ENCODE measurements at regions not wholly inside any gene's neighbourhood (a gene's known extent, or its start where the extent isn't known, plus 50 kb on each side); places are given as distances from the start of the nearest gene placed in this dataset.

- DNase-seq (no peak), ATAC-seq (ENCODE audit: low read depth) (no peak)
- H3K56ac ChIP-seq (ENCODE audit: extremely low read depth, insufficient read depth, low read length) = no peak overlapping the region
- dilution Hi-C loops (cut with HindIII; ENCODE audit: low sequenced_read_pairs, unreplicated experiment) (no loop called here), in situ Hi-C loops (cut with MboI; ENCODE audit: low sequenced_read_pairs) (no loop called here), intact Hi-C loops (cut with micrococcal nuclease) (no loop called here)
- H3K9me1 ChIP-seq (ENCODE audit: insufficient read depth, low read length) = no peaks in the 10 kb centered on the region
- H3K4me3 ChIP-seq (ENCODE audit: insufficient read depth, low read depth, low read length) = no peak overlapping the region
- H3K9me3 ChIP-seq (ENCODE audit: control insufficient read depth, insufficient read depth, low read length) = peaks cover 43% of the 10 kb centered on the region
- H3K36me3 ChIP-seq (ENCODE audit: control insufficient read depth, insufficient read depth, low read length) = no peaks in the 10 kb centered on the region
- H3K4ac ChIP-seq (ENCODE audit: low read depth, low read length) = no peak overlapping the region
- no peak overlapping the region for H2BK5ac ChIP-seq (ENCODE audit: low read depth, low read length, poor library complexity, severe bottlenecking)
- no peak overlapping the region for H2BK20ac ChIP-seq (ENCODE audit: low read depth, low read length)
- TF ChIP-seq MAFK (IDR thresholded peaks at IDR 0.05; ENCODE audit: low read depth, low read length) = no peak
- TF ChIP-seq, protein P1, sequence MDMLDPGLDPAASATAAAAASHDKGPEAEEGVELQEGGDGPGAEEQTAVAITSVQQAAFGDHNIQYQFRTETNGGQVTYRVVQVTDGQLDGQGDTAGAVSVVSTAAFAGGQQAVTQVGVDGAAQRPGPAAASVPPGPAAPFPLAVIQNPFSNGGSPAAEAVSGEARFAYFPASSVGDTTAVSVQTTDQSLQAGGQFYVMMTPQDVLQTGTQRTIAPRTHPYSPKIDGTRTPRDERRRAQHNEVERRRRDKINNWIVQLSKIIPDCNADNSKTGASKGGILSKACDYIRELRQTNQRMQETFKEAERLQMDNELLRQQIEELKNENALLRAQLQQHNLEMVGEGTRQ (IDR thresholded peaks at IDR 0.05; ENCODE audit: low read depth, low read length) = no peak
- no peak for TF ChIP-seq RAD21 (IDR thresholded peaks at IDR 0.05; ENCODE audit: low read length)
- no peak for TF ChIP-seq SMC3 (IDR thresholded peaks at IDR 0.05; ENCODE audit: low read depth, low read length)
- TF ChIP-seq BHLHE40 (IDR thresholded peaks at IDR 0.05; ENCODE audit: low read depth, low read length) = no peak
- no peak for TF ChIP-seq MAZ (IDR thresholded peaks at IDR 0.05; ENCODE audit: borderline replicate concordance, low read depth, low read length)
- no peak for TF ChIP-seq CEBPB (IDR thresholded peaks at IDR 0.05; ENCODE audit: low read depth, low read length)
- TF ChIP-seq ELK1 (IDR thresholded peaks at IDR 0.05; ENCODE audit: borderline replicate concordance, low read depth, low read length) = no peak
- TF ChIP-seq CHD1 (IDR thresholded peaks at IDR 0.05; ENCODE audit: low read depth, low read length) = no peak
- TF ChIP-seq MXI1 (IDR thresholded peaks at IDR 0.05; ENCODE audit: borderline replicate concordance, low read depth, low read length) = no peak
- no peak overlapping the region for H4K8ac ChIP-seq (ENCODE audit: low read depth in 2 of 2, low read length in 2 of 2)
- H4K20me1 ChIP-seq (ENCODE audit: insufficient read depth, low read length) = no peaks in the 10 kb centered on the region
- no peak overlapping the region for H3K23ac ChIP-seq (ENCODE audit: low read depth, low read length)
- no peak overlapping the region for H3K18ac ChIP-seq (ENCODE audit: low read depth, low read length)
- no peak overlapping the region for H2AK9ac ChIP-seq (replicated peaks; ENCODE audit: low read depth, low read length, poor library complexity)
- ChIA-PET POLR2A (ENCODE audit: unreplicated experiment) (no interaction called here), CTCF (no interaction called here)
- no peak overlapping the region for H2AK5ac ChIP-seq (ENCODE audit: low read depth, low read length)
- 57% methylated on average over 4 of the region's 8 CpGs; no CpG with 5 or more reads in 1 of the 2 experiments for whole genome bisulfite sequencing, 2 experiments (ENCODE audit: extremely low coverage in 2 of 2, insufficient read length in 1 of 2)
- no peak overlapping the region for H4K5ac ChIP-seq (ENCODE audit: low read depth, low read length)
- H3K27ac ChIP-seq (ENCODE audit: insufficient read depth, low read length) = no peak overlapping the region
- no peak overlapping the region for H3K14ac ChIP-seq (replicated peaks; ENCODE audit: low read depth, low read length)
- no peak overlapping the region for H3K9ac ChIP-seq (ENCODE audit: low read depth, low read length)
- no peak overlapping the region for H4K91ac ChIP-seq (ENCODE audit: insufficient read depth, low read depth, low read length)
- no peak overlapping the region for H3K4me2 ChIP-seq (ENCODE audit: low read depth, low read length)
- no peaks in the 10 kb centered on the region for H3K4me1 ChIP-seq (ENCODE audit: control insufficient read depth, insufficient read depth, low read length)
- no peak overlapping the region for H2BK120ac ChIP-seq (ENCODE audit: low read depth, low read length)
- no TSS peak for BruUV-seq (replicated peaks)
- H2AFZ ChIP-seq (replicated peaks; ENCODE audit: low read length, poor library complexity) = no peak overlapping the region
- H2BK15ac ChIP-seq (ENCODE audit: low read depth, low read length) = no peak overlapping the region
- H3K27me3 ChIP-seq (ENCODE audit: control insufficient read depth, insufficient read depth, low read length) = no peaks in the 10 kb centered on the region
- no peaks in the 10 kb centered on the region for H3K79me1 ChIP-seq (ENCODE audit: low read depth in 1 of 2, low read length in 2 of 2)
These were observed 230.7 kb downstream of the BCL11B start for GRCh38 chr14:99041141-99041819.

Data from IMR-90 (cell line).